ENCODE measurements at regions not wholly inside any gene's neighbourhood (a gene's known extent, or its start where the extent isn't known, plus 50 kb on each side); places are given as distances from the start of the nearest gene placed in this dataset.

DNA sequence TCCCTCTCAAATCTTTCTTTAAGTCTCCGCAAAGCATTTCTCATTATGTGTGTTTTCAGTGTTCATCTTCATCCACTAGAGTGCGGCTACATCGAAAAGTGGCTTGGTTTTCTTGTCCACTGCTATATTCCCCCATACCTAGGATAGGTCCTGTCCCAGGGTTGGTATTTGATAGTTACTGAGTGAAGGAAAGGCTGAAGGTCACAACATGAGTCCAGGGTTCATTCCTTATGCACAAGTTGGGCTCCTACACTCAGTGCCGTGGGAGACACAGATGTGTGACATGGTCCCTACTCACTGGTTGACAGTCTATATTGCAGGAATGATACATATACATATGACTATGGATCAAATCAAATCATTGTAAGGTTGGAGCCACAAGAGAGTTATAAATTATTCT, 55.4 kb upstream of the RELL1 start:
- ChIA-PET POLR2A (no interaction called here), CTCF (interaction anchor here (0.9 to 1.6 kb wide), 2 partner anchors 8 to 10 kb away, joined by 3 read pairs; no protein-coding TSS in a partner anchor)
- TF ChIP-seq, protein P1, sequence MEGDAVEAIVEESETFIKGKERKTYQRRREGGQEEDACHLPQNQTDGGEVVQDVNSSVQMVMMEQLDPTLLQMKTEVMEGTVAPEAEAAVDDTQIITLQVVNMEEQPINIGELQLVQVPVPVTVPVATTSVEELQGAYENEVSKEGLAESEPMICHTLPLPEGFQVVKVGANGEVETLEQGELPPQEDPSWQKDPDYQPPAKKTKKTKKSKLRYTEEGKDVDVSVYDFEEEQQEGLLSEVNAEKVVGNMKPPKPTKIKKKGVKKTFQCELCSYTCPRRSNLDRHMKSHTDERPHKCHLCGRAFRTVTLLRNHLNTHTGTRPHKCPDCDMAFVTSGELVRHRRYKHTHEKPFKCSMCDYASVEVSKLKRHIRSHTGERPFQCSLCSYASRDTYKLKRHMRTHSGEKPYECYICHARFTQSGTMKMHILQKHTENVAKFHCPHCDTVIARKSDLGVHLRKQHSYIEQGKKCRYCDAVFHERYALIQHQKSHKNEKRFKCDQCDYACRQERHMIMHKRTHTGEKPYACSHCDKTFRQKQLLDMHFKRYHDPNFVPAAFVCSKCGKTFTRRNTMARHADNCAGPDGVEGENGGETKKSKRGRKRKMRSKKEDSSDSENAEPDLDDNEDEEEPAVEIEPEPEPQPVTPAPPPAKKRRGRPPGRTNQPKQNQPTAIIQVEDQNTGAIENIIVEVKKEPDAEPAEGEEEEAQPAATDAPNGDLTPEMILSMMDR (IDR thresholded peaks at IDR 0.05; ENCODE audit: insufficient read depth, low read depth, low read length), result no peak

DNA sequence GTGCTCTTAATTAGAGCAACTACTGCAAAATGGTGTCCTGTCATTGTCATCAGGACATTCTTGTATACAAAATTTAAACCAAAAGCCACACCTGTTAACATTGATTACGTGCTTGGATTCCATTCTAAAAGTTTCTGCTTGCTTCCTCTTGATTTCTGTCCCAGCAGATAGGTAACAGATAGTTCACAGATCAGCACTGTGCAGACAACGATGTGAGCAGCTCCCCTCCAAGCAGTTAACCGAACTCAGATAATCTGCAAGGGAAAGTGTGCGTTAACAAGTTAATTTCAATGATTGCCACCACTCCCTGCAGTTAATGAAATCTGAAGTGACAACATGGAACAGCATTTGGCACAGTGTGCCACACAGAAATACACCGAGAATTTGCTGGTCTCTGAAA, 54.4 kb upstream of the RELL1 start:
- TF ChIP-seq, protein P1 (IDR thresholded peaks at IDR 0.05; ENCODE audit: insufficient read depth, low read depth, low read length), result no peak
- Histone ChIP-seq H3K4me3 (ENCODE audit: low read depth, low read length) (no peak overlapping the region), H3K36me3 (ENCODE audit: control insufficient read depth, insufficient read depth, low read length) (no peaks in the 10 kb centered on the region), H3K27me3 (ENCODE audit: control insufficient read depth, insufficient read depth, low read length) (no peaks in the 10 kb centered on the region)
- POLR2A ChIA-PET, result no interaction called here
- DNase-seq (ENCODE audit: low read depth), result no peak
- CTCF ChIA-PET, result interaction anchor here (0.5 to 0.9 kb wide), 2 partner anchors 9 to 93 kb away, joined by 3 read pairs; no protein-coding TSS in a partner anchor

More for the DNA sequence above, 55.4 kb upstream of the RELL1 start:
- no peaks in the 10 kb centered on the region for H3K27me3 ChIP-seq (ENCODE audit: control insufficient read depth, insufficient read depth, low read length)
- no peaks in the 10 kb centered on the region for H3K36me3 ChIP-seq (ENCODE audit: control insufficient read depth, insufficient read depth, low read length)
- DNase-seq (ENCODE audit: low read depth), result no peak
- H3K4me3 ChIP-seq (ENCODE audit: low read depth, low read length), result no peak overlapping the region

DNA sequence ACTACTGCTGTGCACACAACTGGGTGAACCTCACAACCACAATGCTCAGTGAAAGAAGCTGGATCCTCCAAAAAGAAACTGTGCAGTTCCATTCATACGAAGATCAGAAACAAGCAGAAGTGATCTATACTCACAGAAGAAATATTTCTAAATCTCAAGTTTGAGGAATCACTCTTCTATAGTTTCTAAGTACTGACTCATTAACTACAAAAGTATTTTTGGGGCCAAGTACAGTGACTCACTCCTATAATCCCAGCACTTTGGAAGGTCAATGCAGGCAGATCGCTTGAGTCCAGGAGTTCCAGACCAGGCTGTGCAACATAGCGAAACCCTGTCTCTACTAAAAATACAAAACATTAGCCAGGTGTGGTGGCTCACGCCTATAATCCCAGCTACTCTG, 51.3 kb upstream of the RELL1 start:
- POLR2A ChIA-PET, result no interaction called here

More for the DNA sequence above, 51.3 kb upstream of the RELL1 start:
- no peak for DNase-seq (ENCODE audit: low read depth)
- Histone ChIP-seq H3K4me3 (ENCODE audit: low read depth, low read length) (no peak overlapping the region), H3K27me3 (ENCODE audit: control insufficient read depth, insufficient read depth, low read length) (peaks cover 2% of the 10 kb centered on the region; the same call in 1 of the 2 replicates), H3K36me3 (ENCODE audit: control insufficient read depth, insufficient read depth, low read length) (no peaks in the 10 kb centered on the region)
- TF ChIP-seq, protein P1 (IDR thresholded peaks at IDR 0.05; ENCODE audit: insufficient read depth, low read depth, low read length), result no peak
- CTCF ChIA-PET, result interaction anchor here (1.1 to 1.3 kb wide), 2 partner anchors 16 to 135 kb away, joined by 3 read pairs; no protein-coding TSS in a partner anchor
